Left lung (tissue), 4 donors: ENCODE measurements at regions not wholly inside any gene's neighbourhood (a gene's known extent, or its start where the extent isn't known, plus 50 kb on each side); places are given as distances from the start of the nearest gene placed in this dataset.

Experiments used
- ATAC-seq: fragments of 200-7000 bp; cut with Tn5 transposase; one replicate; pipeline ENCODE4 v1.9.1; 2020; ENCODE audit warnings: moderate library complexity
- DNase-seq, 4 donors: peaks; one replicate each; pipeline ENCODE4 v3.0.0-alpha.2; 2013 to 2020
- H3K27ac ChIP-seq, 2 donors: fragments of 200-600 bp; sonication (generic) in 1 of 2; one replicate each; pipeline versions ENCODE4 v1.5.0 to v1.8.0; 2020 to 2021
- H3K27me3 ChIP-seq, 2 donors: fragments of 200-600 bp; sonication (generic) in 1 of 2; one replicate each; pipeline versions ENCODE4 v1.5.0 to v1.8.0; 2020 to 2021
- H3K36me3 ChIP-seq, 2 donors: fragments of 200-600 bp; sonication (generic) in 1 of 2; one replicate each; pipeline versions ENCODE4 v1.5.0 to v1.8.0; 2020 to 2021
- H3K4me1 ChIP-seq, 2 donors: fragments of 200-600 bp; one replicate each; pipeline ENCODE4 v1.8.0; 2021
- H3K4me3 ChIP-seq, 2 donors: fragments of 200-600 bp; sonication (generic) in 1 of 2; one replicate each; pipeline versions ENCODE4 v1.5.0 to v1.8.0; 2020 to 2021; ENCODE audit warnings: mild to moderate bottlenecking in 1 of 2
- H3K9me3 ChIP-seq, 2 donors: fragments of 200-600 bp; sonication (generic) in 1 of 2; one replicate each; pipeline versions ENCODE4 v1.5.0 to v1.8.0; 2020 to 2021
- CTCF ChIP-seq, 2 donors: fragments of 200-600 bp; sonication (generic) in 1 of 2; IDR thresholded peaks; one replicate each; pipeline versions ENCODE4 v1.5.0 to v1.8.0; 2021; ENCODE audit warnings: antibody characterized with exemption in 2 of 2
- intact Hi-C, 2 donors: fragments of 100-400 bp; cut with DNase I; formaldehyde crosslinking; loops; one replicate each; pipeline versions ENCODE4 v1.11.2 to v1.14.2; 2022
- donor health status: DM: no; HTN: yes; CAD: no.
- donor health status: DM: no; HTN: no; CAD: no.

GRCh38 chr13:38283346-38283745 lies 66.3 kb upstream of the UFM1 start:
- no peak for TF ChIP-seq CTCF (IDR thresholded peaks at IDR 0.05)
- no peak for DNase-seq
- no peaks in the 10 kb centered on the region for H3K27me3 ChIP-seq
- no peak for ATAC-seq
- no peaks in the 10 kb centered on the region for H3K36me3 ChIP-seq
- peaks cover 0 to 8% of the 10 kb centered on the region in 2 donors for H3K9me3 ChIP-seq
- H3K27ac ChIP-seq = no peak overlapping the region
- intact Hi-C loops = no loop called here
- no peaks in the 10 kb centered on the region for H3K4me1 ChIP-seq
- H3K4me3 ChIP-seq = no peak overlapping the region

- DNase-seq (peak in 3 of 4 donors; percentile 10 to 70 (median 66)), ATAC-seq (peak; percentile 94)
- Histone ChIP-seq H3K9me3 (peaks cover 0 to 21% of the 10 kb centered on the region in 2 donors), H3K4me1 (no peaks in the 10 kb centered on the region), H3K27ac (no peak overlapping the region), H3K4me3 (no peak overlapping the region), H3K36me3 (no peaks in the 10 kb centered on the region), H3K27me3 (no peaks in the 10 kb centered on the region)
- no peak for TF ChIP-seq CTCF (IDR thresholded peaks at IDR 0.05)
- intact Hi-C loops = no loop called here
Measured at GRCh38 chr13:38265132-38265497, 84.5 kb upstream of the UFM1 start.

GRCh38 chr13:38264363-38265131 lies 85.1 kb upstream of the UFM1 start:
- Histone ChIP-seq H3K9me3 (peaks cover 0 to 19% of the 10 kb centered on the region in 2 donors), H3K36me3 (no peaks in the 10 kb centered on the region), H3K27me3 (no peaks in the 10 kb centered on the region), H3K4me1 (no peaks in the 10 kb centered on the region), H3K27ac (no peak overlapping the region), H3K4me3 (no peak overlapping the region)
- ATAC-seq (peak; percentile 75), DNase-seq (no peak)
- no peak for TF ChIP-seq CTCF (IDR thresholded peaks at IDR 0.05)
- intact Hi-C loops = no loop called here

- peaks cover 0 to 5% of the 10 kb centered on the region in 2 donors for H3K9me3 ChIP-seq
- no peak for DNase-seq
- TF ChIP-seq CTCF (IDR thresholded peaks at IDR 0.05) = no peak
- no peaks in the 10 kb centered on the region for H3K27me3 ChIP-seq
- intact Hi-C loops = no loop called here
- H3K4me3 ChIP-seq = no peak overlapping the region
- H3K36me3 ChIP-seq = no peaks in the 10 kb centered on the region
- no peak for ATAC-seq
- no peak overlapping the region for H3K27ac ChIP-seq
- no peaks in the 10 kb centered on the region for H3K4me1 ChIP-seq
Measured at GRCh38 chr13:38262211-38262610, 87.4 kb upstream of the UFM1 start.

GRCh38 chr13:38255600-38255999 lies 94.1 kb upstream of the UFM1 start:
- no peaks in the 10 kb centered on the region for H3K9me3 ChIP-seq

More at GRCh38 chr13:38255600-38255999, 94.1 kb upstream of the UFM1 start:
- ATAC-seq = no peak
- no peaks in the 10 kb centered on the region for H3K36me3 ChIP-seq
- no peak for TF ChIP-seq CTCF (IDR thresholded peaks at IDR 0.05)
- no peak for DNase-seq
- H3K27me3 ChIP-seq = no peaks in the 10 kb centered on the region
- intact Hi-C loops = no loop called here
- no peak overlapping the region for H3K27ac ChIP-seq
- no peak overlapping the region for H3K4me3 ChIP-seq
- H3K4me1 ChIP-seq = no peaks in the 10 kb centered on the region
